ENCODE measurements at regions not wholly inside any gene's neighbourhood (a gene's known extent, or its start where the extent isn't known, plus 50 kb on each side); places are given as distances from the start of the nearest gene placed in this dataset.

GRCh38 chr14:38399652-38400051 lies 143.8 kb upstream of the CLEC14A start:
- ChIA-PET POLR2A (no interaction called here), RAD21 (ENCODE audit: low non-redundant PET in 1 of 2, low total read pairs in 2 of 2, uncharacterized antibody in 2 of 2, unreplicated experiment in 2 of 2) (no interaction called here), CTCF (no interaction called here)
- Histone ChIP-seq H3K4me1 (ENCODE audit: control insufficient read depth in 1 of 2, insufficient read depth in 2 of 2, low read length in 2 of 2) (no peaks in the 10 kb centered on the region), H3K9ac (ENCODE audit: low read length) (no peak overlapping the region), H2AFZ (ENCODE audit: low read depth, low read length, poor library complexity, severe bottlenecking) (no peak overlapping the region), H3K9me3 (ENCODE audit: control insufficient read depth in 1 of 2, insufficient read depth in 1 of 2, low read depth in 1 of 2, low read length in 2 of 2) (no peaks in the 10 kb centered on the region), H3K36me3 (ENCODE audit: control insufficient read depth in 1 of 2, insufficient read depth in 2 of 2, low read length in 2 of 2) (no peaks in the 10 kb centered on the region), H3K27ac (ENCODE audit: low read depth, low read length) (no peak overlapping the region), H3K9me2 (ENCODE audit: insufficient read depth) (no peaks in the 10 kb centered on the region), H3K27me3 (ENCODE audit: insufficient read depth, low read length) (no peaks in the 10 kb centered on the region), H4K20me1 (ENCODE audit: insufficient read depth) (no peaks in the 10 kb centered on the region), H3K79me2 (ENCODE audit: insufficient read depth, low read length) (no peaks in the 10 kb centered on the region), H3K4me2 (ENCODE audit: low read length) (no peak overlapping the region), H3K4me3 (replicated peaks in 1 of 2; ENCODE audit: low read depth in 1 of 2, low read length in 2 of 2) (no peak overlapping the region)
- intact Hi-C loops (cut with micrococcal nuclease) = no loop called here
- no peak for ATAC-seq
- BruUV-seq (replicated peaks) = no TSS peak
- TF ChIP-seq SIN3A (IDR thresholded peaks at IDR 0.05; ENCODE audit: low read depth) (no peak), CEBPB (IDR thresholded peaks at IDR 0.05; ENCODE audit: low read depth) (no peak), JUND (IDR thresholded peaks at IDR 0.05) (no peak), ZFX (IDR thresholded peaks at IDR 0.05) (no peak), EGR1 (IDR thresholded peaks at IDR 0.05; ENCODE audit: low read depth) (no peak), EZH2 (IDR thresholded peaks at IDR 0.05) (no peak), ZNF274 (IDR thresholded peaks at IDR 0.05; ENCODE audit: low read depth, low read length) (no peak), POLR2AphosphoS5 (IDR thresholded peaks at IDR 0.05; ENCODE audit: low read depth, low read length) (no peak), FOSL1 (IDR thresholded peaks at IDR 0.05; ENCODE audit: low read depth) (no peak), POLR2A (IDR thresholded peaks at IDR 0.05; ENCODE audit: borderline replicate concordance, extremely low read depth, insufficient read depth, insufficient read length) (no peak), YY1 (IDR thresholded peaks at IDR 0.05; ENCODE audit: extremely low read depth, insufficient replicate concordance, low read depth, low read length) (no peak), SP1 (IDR thresholded peaks at IDR 0.05; ENCODE audit: low read depth) (no peak), SRF (IDR thresholded peaks at IDR 0.05; ENCODE audit: low read depth) (no peak), TCF7L2 (IDR thresholded peaks at IDR 0.05; ENCODE audit: borderline replicate concordance, extremely low read depth, insufficient read depth, insufficient read length) (no peak), EZH2phosphoT487 (IDR thresholded peaks at IDR 0.05; ENCODE audit: borderline replicate concordance) (no peak), CBX3 (IDR thresholded peaks at IDR 0.05; ENCODE audit: low read depth) (no peak)
- TF ChIP-seq, protein P1, sequence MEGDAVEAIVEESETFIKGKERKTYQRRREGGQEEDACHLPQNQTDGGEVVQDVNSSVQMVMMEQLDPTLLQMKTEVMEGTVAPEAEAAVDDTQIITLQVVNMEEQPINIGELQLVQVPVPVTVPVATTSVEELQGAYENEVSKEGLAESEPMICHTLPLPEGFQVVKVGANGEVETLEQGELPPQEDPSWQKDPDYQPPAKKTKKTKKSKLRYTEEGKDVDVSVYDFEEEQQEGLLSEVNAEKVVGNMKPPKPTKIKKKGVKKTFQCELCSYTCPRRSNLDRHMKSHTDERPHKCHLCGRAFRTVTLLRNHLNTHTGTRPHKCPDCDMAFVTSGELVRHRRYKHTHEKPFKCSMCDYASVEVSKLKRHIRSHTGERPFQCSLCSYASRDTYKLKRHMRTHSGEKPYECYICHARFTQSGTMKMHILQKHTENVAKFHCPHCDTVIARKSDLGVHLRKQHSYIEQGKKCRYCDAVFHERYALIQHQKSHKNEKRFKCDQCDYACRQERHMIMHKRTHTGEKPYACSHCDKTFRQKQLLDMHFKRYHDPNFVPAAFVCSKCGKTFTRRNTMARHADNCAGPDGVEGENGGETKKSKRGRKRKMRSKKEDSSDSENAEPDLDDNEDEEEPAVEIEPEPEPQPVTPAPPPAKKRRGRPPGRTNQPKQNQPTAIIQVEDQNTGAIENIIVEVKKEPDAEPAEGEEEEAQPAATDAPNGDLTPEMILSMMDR (IDR thresholded peaks at IDR 0.05 in 2 of 3, conservative IDR thresholded peaks at IDR 0.05 in 1 of 3; ENCODE audit: borderline replicate concordance in 1 of 3, insufficient read depth in 1 of 3, low read depth in 2 of 3, low read length in 2 of 3) = no peak
- TF ChIP-seq, protein P2, sequence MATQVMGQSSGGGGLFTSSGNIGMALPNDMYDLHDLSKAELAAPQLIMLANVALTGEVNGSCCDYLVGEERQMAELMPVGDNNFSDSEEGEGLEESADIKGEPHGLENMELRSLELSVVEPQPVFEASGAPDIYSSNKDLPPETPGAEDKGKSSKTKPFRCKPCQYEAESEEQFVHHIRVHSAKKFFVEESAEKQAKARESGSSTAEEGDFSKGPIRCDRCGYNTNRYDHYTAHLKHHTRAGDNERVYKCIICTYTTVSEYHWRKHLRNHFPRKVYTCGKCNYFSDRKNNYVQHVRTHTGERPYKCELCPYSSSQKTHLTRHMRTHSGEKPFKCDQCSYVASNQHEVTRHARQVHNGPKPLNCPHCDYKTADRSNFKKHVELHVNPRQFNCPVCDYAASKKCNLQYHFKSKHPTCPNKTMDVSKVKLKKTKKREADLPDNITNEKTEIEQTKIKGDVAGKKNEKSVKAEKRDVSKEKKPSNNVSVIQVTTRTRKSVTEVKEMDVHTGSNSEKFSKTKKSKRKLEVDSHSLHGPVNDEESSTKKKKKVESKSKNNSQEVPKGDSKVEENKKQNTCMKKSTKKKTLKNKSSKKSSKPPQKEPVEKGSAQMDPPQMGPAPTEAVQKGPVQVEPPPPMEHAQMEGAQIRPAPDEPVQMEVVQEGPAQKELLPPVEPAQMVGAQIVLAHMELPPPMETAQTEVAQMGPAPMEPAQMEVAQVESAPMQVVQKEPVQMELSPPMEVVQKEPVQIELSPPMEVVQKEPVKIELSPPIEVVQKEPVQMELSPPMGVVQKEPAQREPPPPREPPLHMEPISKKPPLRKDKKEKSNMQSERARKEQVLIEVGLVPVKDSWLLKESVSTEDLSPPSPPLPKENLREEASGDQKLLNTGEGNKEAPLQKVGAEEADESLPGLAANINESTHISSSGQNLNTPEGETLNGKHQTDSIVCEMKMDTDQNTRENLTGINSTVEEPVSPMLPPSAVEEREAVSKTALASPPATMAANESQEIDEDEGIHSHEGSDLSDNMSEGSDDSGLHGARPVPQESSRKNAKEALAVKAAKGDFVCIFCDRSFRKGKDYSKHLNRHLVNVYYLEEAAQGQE (IDR thresholded peaks at IDR 0.05; ENCODE audit: low read depth) = no peak
- TF ChIP-seq, protein P3, sequence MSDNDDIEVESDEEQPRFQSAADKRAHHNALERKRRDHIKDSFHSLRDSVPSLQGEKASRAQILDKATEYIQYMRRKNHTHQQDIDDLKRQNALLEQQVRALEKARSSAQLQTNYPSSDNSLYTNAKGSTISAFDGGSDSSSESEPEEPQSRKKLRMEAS (IDR thresholded peaks at IDR 0.05) = no peak
- TF ChIP-seq, protein P4, sequence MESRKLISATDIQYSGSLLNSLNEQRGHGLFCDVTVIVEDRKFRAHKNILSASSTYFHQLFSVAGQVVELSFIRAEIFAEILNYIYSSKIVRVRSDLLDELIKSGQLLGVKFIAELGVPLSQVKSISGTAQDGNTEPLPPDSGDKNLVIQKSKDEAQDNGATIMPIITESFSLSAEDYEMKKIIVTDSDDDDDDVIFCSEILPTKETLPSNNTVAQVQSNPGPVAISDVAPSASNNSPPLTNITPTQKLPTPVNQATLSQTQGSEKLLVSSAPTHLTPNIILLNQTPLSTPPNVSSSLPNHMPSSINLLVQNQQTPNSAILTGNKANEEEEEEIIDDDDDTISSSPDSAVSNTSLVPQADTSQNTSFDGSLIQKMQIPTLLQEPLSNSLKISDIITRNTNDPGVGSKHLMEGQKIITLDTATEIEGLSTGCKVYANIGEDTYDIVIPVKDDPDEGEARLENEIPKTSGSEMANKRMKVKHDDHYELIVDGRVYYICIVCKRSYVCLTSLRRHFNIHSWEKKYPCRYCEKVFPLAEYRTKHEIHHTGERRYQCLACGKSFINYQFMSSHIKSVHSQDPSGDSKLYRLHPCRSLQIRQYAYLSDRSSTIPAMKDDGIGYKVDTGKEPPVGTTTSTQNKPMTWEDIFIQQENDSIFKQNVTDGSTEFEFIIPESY (IDR thresholded peaks at IDR 0.05; ENCODE audit: extremely low read depth, insufficient replicate concordance, low read length) = no peak
- no peak for DNase-seq (ENCODE audit: low read depth, low spot score)

Measured in HCT116 (cell line).